HG02885 (cell line): ENCODE measurements at regions not wholly inside any gene's neighbourhood (a gene's known extent, or its start where the extent isn't known, plus 50 kb on each side); places are given as distances from the start of the nearest gene placed in this dataset.
"Not testable (repeated sequence)": the region's sequence is repeated elsewhere in the genome, so short reads cannot be mapped to it uniquely, and the experiment has no call there.

Experiments used
- ATAC-seq: cut with Tn5 transposase; IDR thresholded peaks from one replicate; pipeline ENCODE4 v1.9.1; 2021; ENCODE audit warnings: mild to moderate bottlenecking; ENCODE audit not compliant: unreplicated experiment, poor library complexity

- ATAC-seq, result not testable (repeated sequence)
These were observed 53.4 kb upstream of the MED14 start for GRCh38 chrX:40788698-40789097.

GRCh38 chrX:40792433-40792832, 57.1 kb upstream of the MED14 start:
- ATAC-seq, result no peak

DNA sequence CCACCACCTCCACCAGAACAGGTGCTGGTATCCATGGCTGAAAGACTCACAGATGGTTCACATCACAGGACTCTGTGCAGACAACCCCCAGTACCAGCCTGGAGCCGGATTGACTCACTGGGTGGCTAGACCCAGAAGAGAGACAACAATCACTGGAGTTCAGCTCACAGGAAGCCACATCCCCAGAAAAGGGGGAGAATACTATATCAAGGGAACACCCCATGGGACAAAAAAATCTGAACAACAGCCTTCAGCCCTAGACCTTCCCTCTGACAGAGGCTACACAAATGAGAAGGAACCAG, 59.4 kb upstream of the MED14 start:
- not testable (repeated sequence) for ATAC-seq

DNA sequence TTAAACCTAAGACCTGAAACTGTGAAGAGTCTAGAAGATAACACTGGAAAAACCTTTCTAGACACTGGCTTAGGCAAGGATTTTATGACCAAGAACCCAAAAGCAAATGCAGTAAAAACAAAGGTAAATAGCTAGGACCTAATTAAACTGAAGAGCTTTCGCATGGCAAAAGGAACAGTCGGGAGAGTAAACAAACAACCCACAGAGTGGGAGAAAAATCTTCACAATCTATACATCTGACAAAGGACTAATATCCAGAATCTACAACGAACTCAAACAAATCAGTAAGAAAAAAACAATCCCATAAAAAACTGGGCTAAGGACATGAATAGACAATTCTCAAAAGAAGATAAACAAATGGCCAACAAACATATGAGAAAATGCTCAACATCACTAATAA, 64.4 kb upstream of the MED14 start:
- ATAC-seq, result not testable (repeated sequence)

DNA sequence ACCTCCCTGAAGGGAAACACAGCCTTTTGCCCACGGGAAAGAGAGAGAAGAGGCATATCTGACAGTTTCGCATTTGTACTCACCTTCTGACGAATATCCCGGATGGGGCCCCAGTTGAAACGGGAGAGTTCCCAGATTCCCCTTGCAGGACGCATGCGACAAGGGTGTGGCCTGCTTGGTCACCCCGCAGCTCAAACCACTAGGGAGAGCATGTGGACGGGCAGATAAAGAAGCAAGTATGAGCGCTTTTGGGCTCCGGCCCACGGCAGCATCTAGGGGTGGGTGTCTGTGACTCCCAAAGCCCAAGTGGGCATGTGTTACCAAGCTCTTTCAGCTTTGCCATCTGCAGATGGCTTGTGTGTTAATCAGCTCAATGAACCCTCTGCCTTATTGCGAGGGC, 70.1 kb upstream of the MED14 start:
- no peak for ATAC-seq

DNA sequence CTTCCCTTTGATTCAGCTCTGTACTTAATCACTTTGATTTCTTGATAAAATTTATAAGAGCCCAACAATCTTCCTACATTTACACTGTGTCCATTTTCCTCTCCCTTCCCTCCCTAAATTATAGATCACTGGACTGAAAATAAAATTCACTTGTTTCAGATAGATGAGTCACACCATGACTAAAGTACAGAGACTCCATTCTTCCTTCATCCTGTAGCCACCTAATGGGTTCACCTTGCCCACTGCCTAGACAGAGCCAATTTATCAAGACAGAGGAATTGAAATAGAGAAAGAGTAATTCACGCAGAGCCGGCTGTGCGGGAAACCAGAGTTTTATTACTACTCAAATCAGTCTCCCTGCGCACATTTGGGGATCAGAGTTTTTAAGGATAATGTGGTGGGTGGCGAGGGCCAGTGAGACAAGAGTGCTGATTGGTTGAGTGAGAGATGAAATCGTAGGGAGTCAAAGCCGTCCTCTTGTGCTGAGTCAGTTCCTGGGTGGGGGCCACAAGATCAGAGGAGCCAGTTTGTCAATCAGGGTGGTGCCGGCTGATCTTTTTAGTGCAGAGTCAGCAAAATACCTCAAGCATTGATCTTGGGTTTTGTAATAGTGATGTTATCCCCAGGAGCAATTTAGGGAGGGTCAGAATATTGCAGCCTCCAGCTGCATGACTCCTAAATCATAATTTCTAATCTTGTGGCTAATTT, 71.3 kb upstream of the MED14 start:
- ATAC-seq, result no peak

- ATAC-seq, result no peak
These were observed 72.0 kb upstream of the MED14 start for GRCh38 chrX:40807384-40807783.

- ATAC-seq, result no peak
These were observed 72.9 kb upstream of the MED14 start for GRCh38 chrX:40808203-40808602.

GRCh38 chrX:40809210-40809609, 73.9 kb upstream of the MED14 start:
- no peak for ATAC-seq

GRCh38 chrX:40815045-40815444, 79.7 kb upstream of the MED14 start:
- not testable (repeated sequence) for ATAC-seq

- no peak for ATAC-seq
These were observed 81.6 kb upstream of the MED14 start for GRCh38 chrX:40816906-40817305.

DNA sequence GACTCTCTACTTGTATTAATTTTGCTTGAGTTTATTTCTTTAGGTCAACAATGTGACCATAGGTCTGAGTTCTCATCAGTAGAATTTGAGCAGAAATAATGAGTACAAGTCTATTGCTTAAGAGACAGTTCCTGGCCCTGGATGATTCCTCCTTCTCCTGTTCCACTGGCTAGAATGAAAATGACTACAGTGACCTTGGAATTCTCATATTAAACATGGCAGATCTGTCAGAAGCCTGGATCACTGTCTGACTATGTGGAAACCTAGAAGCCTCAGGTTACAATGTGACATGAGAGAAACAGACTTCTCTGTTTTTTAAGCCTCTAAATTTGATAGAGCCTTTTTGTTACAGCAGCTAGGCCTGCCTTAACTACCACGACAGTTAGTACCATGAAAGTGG, 82.9 kb upstream of the MED14 start:
- ATAC-seq, result no peak

DNA sequence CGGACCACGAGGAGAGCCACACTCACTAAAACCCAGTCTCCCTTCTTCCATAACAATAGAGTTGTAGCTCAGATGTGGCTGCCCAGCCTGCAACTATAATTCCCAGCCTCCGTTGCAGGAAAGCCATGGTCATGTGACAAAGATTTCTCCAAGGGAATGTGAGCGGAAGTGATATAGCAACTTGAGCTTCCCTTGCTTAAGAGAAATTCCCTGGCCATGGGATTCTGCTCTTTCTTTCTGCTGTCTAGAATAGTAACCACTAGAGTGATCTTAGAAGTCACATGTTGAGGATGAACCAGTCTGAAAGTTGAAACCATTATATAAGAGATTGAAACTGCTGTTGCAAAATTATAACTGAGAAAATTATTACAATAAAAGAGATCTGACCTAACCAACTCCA, 86.4 kb upstream of the MED14 start:
- no peak for ATAC-seq

DNA sequence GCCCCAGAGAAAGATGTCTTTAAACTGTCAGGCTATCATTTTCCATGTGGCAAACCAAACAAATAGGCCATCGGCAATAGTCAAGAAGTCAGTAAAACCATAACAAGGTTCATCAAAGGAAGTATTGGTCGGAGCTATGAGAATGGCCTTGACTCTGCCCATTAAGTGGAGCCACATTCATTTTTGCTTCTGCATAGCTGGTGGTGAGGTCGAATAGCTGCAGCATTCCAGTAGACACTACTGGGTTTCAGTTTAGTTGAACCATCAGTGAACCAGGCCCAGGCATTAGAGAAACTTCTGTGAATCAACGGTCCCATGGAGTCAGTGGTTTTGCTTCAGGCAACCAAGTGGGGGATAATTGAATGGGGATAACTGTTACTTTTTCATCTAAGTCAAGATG, 92.0 kb upstream of the MED14 start:
- ATAC-seq, result no peak

GRCh38 chrX:40831750-40832149, 96.4 kb upstream of the MED14 start:
- ATAC-seq, result no peak

GRCh38 chrX:40832723-40833122, 97.4 kb upstream of the MED14 start:
- no peak for ATAC-seq

DNA sequence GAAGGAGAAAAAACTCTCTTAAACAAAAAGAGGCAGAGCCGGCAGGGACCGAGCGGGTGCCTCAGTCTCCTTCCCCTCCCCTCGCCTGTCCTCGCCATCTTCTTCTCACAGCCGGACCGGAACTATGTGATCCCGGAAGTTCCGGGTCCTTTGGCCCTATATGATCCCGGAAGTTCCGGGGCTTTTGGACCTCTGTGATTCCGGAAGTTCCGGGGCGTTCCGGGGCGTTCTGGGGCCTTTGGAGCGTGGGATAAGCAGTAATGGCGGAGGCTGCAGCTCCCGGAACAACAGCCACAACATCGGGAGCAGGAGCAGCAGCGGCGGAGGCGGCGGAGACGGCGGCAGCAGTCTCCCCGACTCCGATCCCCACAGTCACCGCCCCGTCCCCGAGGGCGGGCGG, 98.9 kb upstream of the MED14 start:
- no peak for ATAC-seq

DNA sequence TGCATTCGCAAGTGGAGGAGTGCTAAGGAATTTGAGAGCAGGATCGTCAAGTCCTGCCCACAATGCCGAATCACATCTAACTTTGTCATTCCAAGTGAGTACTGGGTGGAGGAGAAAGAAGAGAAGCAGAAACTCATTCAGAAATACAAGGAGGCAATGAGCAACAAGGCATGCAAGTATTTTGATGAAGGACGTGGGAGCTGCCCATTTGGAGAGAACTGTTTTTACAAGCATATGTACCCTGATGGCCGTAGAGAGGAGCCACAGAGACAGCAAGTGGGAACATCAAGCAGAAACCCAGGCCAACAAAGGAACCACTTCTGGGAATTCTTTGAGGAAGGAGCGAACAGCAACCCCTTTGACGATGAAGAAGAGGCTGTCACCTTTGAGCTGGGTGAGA, 100.2 kb upstream of the MED14 start:
- ATAC-seq, result no peak

- no peak for ATAC-seq
These were observed 108.3 kb upstream of the MED14 start for GRCh38 chrX:40843643-40844042.

GRCh38 chrX:40844471-40844870, 109.1 kb upstream of the MED14 start:
- no peak for ATAC-seq

DNA sequence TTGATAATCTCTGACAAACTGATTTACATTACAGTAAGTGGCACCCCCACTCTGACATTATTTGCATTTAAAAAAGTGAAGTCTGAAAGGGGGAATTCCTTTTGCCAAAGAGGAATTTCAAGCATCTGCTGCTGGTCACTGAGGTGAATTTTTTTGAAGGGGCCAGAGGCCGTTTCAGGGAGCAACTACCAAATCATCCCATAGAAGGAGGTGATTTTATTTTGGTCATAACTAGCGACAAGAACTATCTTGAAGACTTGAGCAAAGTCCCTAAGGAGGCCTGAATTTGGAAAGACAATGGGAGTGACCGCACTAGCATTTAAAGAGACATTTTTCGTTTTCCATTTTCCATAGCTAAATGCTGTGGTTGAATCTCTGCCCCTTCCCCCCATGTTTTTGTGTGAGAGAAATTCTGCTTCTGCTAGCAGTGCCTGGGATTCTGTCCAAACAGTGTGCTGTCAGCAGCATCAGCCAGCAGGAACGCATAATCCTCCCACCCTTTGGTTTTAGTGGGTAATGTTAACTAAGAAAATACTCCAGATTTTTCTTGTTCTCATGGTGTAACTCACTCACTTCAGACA, 110.1 kb upstream of the MED14 start:
- no peak for ATAC-seq
